Limb (tissue), 2 donors: ENCODE measurements at regions not wholly inside any gene's neighbourhood (a gene's known extent, or its start where the extent isn't known, plus 50 kb on each side); places are given as distances from the start of the nearest gene placed in this dataset.

Experiments used
- DNase-seq, 2 donors: peaks; one replicate each; pipeline ENCODE4 v3.0.0-alpha.2; 2016; ENCODE audit errors: extremely low spot score in 2 of 2

GRCh38 chr2:166565501-166565900 is 71.5 kb upstream of the SCN7A start:
- no peak for DNase-seq

DNA sequence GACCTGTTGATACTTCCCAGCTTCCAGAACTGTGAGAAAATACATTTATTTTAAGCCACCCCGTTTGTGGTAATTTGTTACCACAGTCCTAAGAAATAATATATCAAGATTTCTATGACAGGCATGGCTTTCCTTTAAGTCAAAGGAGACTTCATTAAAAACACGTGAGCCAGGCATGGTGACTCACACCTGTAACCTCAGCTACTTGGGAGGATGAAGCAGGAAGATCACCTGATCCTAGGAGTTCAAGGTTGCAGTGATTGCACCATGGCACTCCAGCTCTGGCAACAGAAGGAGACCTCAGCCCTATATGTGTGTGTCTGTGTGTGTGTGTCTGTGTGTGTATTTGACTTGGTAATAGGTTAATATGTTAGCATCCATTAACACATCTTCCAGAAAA is 69.8 kb upstream of the SCN7A start:
- DNase-seq: no peak

GRCh38 chr2:166560022-166560421 is 66.0 kb upstream of the SCN7A start:
- no peak for DNase-seq

DNA sequence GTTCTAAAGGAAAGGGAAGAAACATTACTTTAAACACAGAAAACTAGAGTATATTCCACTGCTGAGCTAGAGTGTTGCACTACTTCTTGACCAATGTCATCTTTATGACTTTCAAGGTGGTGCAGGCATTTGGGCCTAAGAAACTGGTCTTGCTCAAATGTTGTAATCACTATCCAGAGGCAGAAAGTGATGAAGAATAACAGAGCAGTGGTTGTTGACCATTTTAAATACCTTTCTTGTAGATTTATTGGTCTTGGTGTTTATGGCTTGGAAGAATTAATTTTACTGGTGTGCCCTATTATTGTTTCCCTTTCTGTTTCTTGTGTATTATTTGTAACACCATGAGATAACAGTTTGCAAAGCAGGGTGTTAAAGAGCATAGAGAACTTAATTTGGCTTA is 56.9 kb upstream of the SCN7A start:
- no peak for DNase-seq

DNA sequence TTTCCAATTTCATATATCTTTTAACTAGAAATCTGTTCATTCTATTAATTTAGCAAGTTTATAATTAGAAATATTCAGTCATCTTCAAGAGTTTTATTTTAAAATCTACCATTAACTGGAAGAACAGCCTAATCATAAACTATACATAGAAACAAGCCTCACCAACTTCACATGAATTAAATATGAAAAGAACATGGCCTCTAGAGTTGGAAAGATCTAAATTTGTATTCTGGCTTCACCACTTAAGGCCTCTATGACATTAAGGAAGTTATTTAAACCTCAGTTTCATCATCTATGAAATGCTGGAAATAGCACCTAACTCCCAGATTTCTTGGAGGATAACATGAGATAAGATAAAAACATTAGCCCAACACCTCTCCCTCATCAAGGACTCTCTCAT is 51.4 kb upstream of the SCN7A start:
- DNase-seq: no peak
